ENCODE measurements at regions not wholly inside any gene's neighbourhood (a gene's known extent, or its start where the extent isn't known, plus 50 kb on each side); places are given as distances from the start of the nearest gene placed in this dataset.
A peak's percentile ranks its signal among the peaks of the same experiment; 100 is the strongest.

GRCh38 chr14:55800156-55800785 lies 220.3 kb downstream of the KTN1 start:
- no peak for DNase-seq (ENCODE audit: low spot score)
- ATAC-seq = no peak
- intact Hi-C loops (cut with DNase I) = no loop called here

- intact Hi-C loops (cut with DNase I) = no loop called here
- DNase-seq (ENCODE audit: low spot score) = no peak
- ATAC-seq = no peak
These were observed 221.1 kb downstream of the KTN1 start for GRCh38 chr14:55801121-55801520.

GRCh38 chr14:55802986-55803872 lies 223.2 kb downstream of the KTN1 start:
- ATAC-seq (no peak), DNase-seq (ENCODE audit: low spot score) (no peak)
- intact Hi-C loops (cut with DNase I) = no loop called here

GRCh38 chr14:55803873-55804553 lies 224.0 kb downstream of the KTN1 start:
- intact Hi-C loops (cut with DNase I) = no loop called here
- no peak for ATAC-seq
- no peak for DNase-seq (ENCODE audit: low spot score)

GRCh38 chr14:55805250-55805649 lies 225.2 kb downstream of the KTN1 start:
- ATAC-seq = no peak
- intact Hi-C loops (cut with DNase I) = no loop called here
- no peak for DNase-seq (ENCODE audit: low spot score)

GRCh38 chr14:55807053-55807880 lies 227.3 kb downstream of the KTN1 start:
- ATAC-seq = peak; percentile 98
- intact Hi-C loops (cut with DNase I) = no loop called here
- DNase-seq (ENCODE audit: low spot score) = peak; percentile 89

GRCh38 chr14:55807881-55808379 lies 227.9 kb downstream of the KTN1 start:
- intact Hi-C loops (cut with DNase I) = no loop called here
- peak; percentile 4 for ATAC-seq
- DNase-seq (ENCODE audit: low spot score) = no peak

GRCh38 chr14:55813630-55814029 lies 233.6 kb downstream of the KTN1 start:
- no peak for ATAC-seq
- intact Hi-C loops (cut with DNase I) = no loop called here

GRCh38 chr14:55814064-55814463 lies 234.1 kb downstream of the KTN1 start:
- ATAC-seq (no peak), DNase-seq (ENCODE audit: low spot score) (no peak)
- intact Hi-C loops (cut with DNase I) = no loop called here

More at GRCh38 chr14:55813630-55814029, 233.6 kb downstream of the KTN1 start:
- DNase-seq (ENCODE audit: low spot score) = no peak

- peak; percentile 50 for ATAC-seq
- intact Hi-C loops (cut with DNase I) = no loop called here
- DNase-seq (ENCODE audit: low spot score) = no peak
These were observed 234.9 kb downstream of the KTN1 start for GRCh38 chr14:55814873-55815272.

- DNase-seq (ENCODE audit: low spot score) = no peak
- intact Hi-C loops (cut with DNase I) = no loop called here
- no peak for ATAC-seq
These were observed 236.2 kb downstream of the KTN1 start for GRCh38 chr14:55816225-55816624.

GRCh38 chr14:55819610-55820304 lies 239.8 kb downstream of the KTN1 start:
- no peak for ATAC-seq
- intact Hi-C loops (cut with DNase I) = no loop called here
- DNase-seq (ENCODE audit: low spot score) = no peak

- no peak for ATAC-seq
- no peak for DNase-seq (ENCODE audit: low spot score)
- intact Hi-C loops (cut with DNase I) = no loop called here
These were observed 242.9 kb downstream of the KTN1 start for GRCh38 chr14:55822906-55823305.

GRCh38 chr14:55832122-55832911 lies 252.3 kb downstream of the KTN1 start:
- intact Hi-C loops (cut with DNase I) = no loop called here
- ATAC-seq = no peak
- no peak for DNase-seq (ENCODE audit: low spot score)

- DNase-seq (ENCODE audit: low spot score) = no peak
- intact Hi-C loops (cut with DNase I) = no loop called here
- ATAC-seq = no peak
These were observed 253.0 kb downstream of the KTN1 start for GRCh38 chr14:55832974-55833373.

- DNase-seq (ENCODE audit: low spot score) (no peak), ATAC-seq (no peak)
- intact Hi-C loops (cut with DNase I) = no loop called here
These were observed 254.4 kb downstream of the KTN1 start for GRCh38 chr14:55834390-55834789.

- intact Hi-C loops (cut with DNase I) = no loop called here
- no peak for ATAC-seq
- no peak for DNase-seq (ENCODE audit: low spot score)
These were observed 256.0 kb downstream of the KTN1 start for GRCh38 chr14:55835985-55836384.

GRCh38 chr14:55837467-55837866 lies 257.5 kb downstream of the KTN1 start:
- no peak for ATAC-seq
- intact Hi-C loops (cut with DNase I) = no loop called here
- DNase-seq (ENCODE audit: low spot score) = no peak
